ENCODE measurements at regions not wholly inside any gene's neighbourhood (a gene's known extent, or its start where the extent isn't known, plus 50 kb on each side); places are given as distances from the start of the nearest gene placed in this dataset.

- intact Hi-C loops (cut with DNase I), result no loop called here
- DNase-seq, result no peak
Measured at GRCh38 chr10:43817368-43817767, 168.7 kb upstream of the ZNF32 start.

GRCh38 chr10:43816351-43817321 lies 168.0 kb upstream of the ZNF32 start:
- DNase-seq, result no peak
- intact Hi-C loops (cut with DNase I), result no loop called here

GRCh38 chr10:43815181-43815885 lies 166.7 kb upstream of the ZNF32 start:
- DNase-seq, result no peak
- intact Hi-C loops (cut with DNase I), result no loop called here

- no peak for DNase-seq
Measured at GRCh38 chr10:43814663-43815062, 166.0 kb upstream of the ZNF32 start.

GRCh38 chr10:43811871-43812270 lies 163.2 kb upstream of the ZNF32 start:
- no peak for DNase-seq
- intact Hi-C loops (cut with DNase I), result no loop called here

More at GRCh38 chr10:43814663-43815062, 166.0 kb upstream of the ZNF32 start:
- intact Hi-C loops (cut with DNase I), result no loop called here

- no peak for DNase-seq
- intact Hi-C loops (cut with DNase I), result no loop called here
Measured at GRCh38 chr10:43809211-43809930, 160.7 kb upstream of the ZNF32 start.

GRCh38 chr10:43808136-43808535 lies 159.5 kb upstream of the ZNF32 start:
- intact Hi-C loops (cut with DNase I), result no loop called here
- DNase-seq, result no peak

GRCh38 chr10:43806831-43807640 lies 158.4 kb upstream of the ZNF32 start:
- intact Hi-C loops (cut with DNase I), result no loop called here
- DNase-seq, result no peak

- intact Hi-C loops (cut with DNase I), result no loop called here
Measured at GRCh38 chr10:43803791-43804190, 155.1 kb upstream of the ZNF32 start.

GRCh38 chr10:43802988-43803696 lies 154.5 kb upstream of the ZNF32 start:
- intact Hi-C loops (cut with DNase I), result no loop called here
- no peak for DNase-seq

More at GRCh38 chr10:43803791-43804190, 155.1 kb upstream of the ZNF32 start:
- no peak for DNase-seq

- intact Hi-C loops (cut with DNase I), result no loop called here
Measured at GRCh38 chr10:43801626-43802025, 152.9 kb upstream of the ZNF32 start.

GRCh38 chr10:43801140-43801539 lies 152.5 kb upstream of the ZNF32 start:
- intact Hi-C loops (cut with DNase I), result no loop called here
- no peak for DNase-seq

More at GRCh38 chr10:43801626-43802025, 152.9 kb upstream of the ZNF32 start:
- no peak for DNase-seq

- no peak for DNase-seq
- intact Hi-C loops (cut with DNase I), result no loop called here
Measured at GRCh38 chr10:43796781-43797180, 148.1 kb upstream of the ZNF32 start.

GRCh38 chr10:43795639-43796038 lies 147.0 kb upstream of the ZNF32 start:
- intact Hi-C loops (cut with DNase I), result no loop called here
- no peak for DNase-seq

GRCh38 chr10:43795093-43795492 lies 146.4 kb upstream of the ZNF32 start:
- no peak for DNase-seq
- intact Hi-C loops (cut with DNase I), result no loop called here

GRCh38 chr10:43794181-43794815 lies 145.6 kb upstream of the ZNF32 start:
- intact Hi-C loops (cut with DNase I), result no loop called here
- DNase-seq, result no peak

- DNase-seq, result no peak
- intact Hi-C loops (cut with DNase I), result no loop called here
Measured at GRCh38 chr10:43793704-43794103, 145.0 kb upstream of the ZNF32 start.

- no peak for DNase-seq
- intact Hi-C loops (cut with DNase I), result no loop called here
Measured at GRCh38 chr10:43790147-43790546, 141.5 kb upstream of the ZNF32 start.

GRCh38 chr10:43785252-43785651 lies 136.6 kb upstream of the ZNF32 start:
- intact Hi-C loops (cut with DNase I), result no loop called here
- no peak for DNase-seq

Data from posterior cingulate gyrus (tissue), 11 donors.